Right lobe of liver (tissue), 4 donors: ENCODE measurements at regions not wholly inside any gene's neighbourhood (a gene's known extent, or its start where the extent isn't known, plus 50 kb on each side); places are given as distances from the start of the nearest gene placed in this dataset.

Experiments
- POLR2A ChIP-seq: fragments of 450-650 bp; IDR thresholded peaks from one replicate; pipeline ENCODE4 v1.6.1; 2017; ENCODE audit warnings: antibody characterized with exemption, mild to moderate bottlenecking
- TF ChIP-seq, protein P1 (sequence below), 4 donors: fragments of 200-600 bp in 3 of 4; fragments of 450-650 bp in 1 of 4; IDR thresholded peaks; one replicate each; pipeline versions ENCODE4 v1.5.1 to v1.8.0; 2016 to 2022; ENCODE audit warnings: antibody characterized with exemption in 4 of 4, mild to moderate bottlenecking in 2 of 4
- donor health status: DM: no; HTN: no; CAD: no.
- donor health status: DM: no; HTN: no; CAD: no.
- donor health status: DM: no; HTN: yes; CAD: no.

DNA sequence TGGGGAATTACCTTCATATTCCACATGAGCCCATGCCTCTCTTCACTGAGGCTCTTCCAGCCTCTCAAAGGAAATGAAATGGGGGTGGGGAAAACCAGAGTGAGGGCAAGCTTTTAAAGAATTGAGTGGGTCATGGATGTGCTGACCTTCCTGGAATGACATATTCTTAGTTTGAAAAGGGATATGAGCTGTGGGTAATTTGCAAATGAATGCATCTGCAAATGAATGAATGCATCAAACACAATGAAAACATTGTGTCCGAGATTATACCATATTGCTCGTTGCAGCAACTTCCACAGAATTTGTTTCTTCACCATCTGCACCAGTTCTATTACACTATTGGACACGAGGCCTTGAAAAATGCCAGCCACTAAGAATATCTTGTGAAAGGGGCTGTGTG lies 198.6 kb upstream of the CDH6 start:
- TF ChIP-seq, protein P1, sequence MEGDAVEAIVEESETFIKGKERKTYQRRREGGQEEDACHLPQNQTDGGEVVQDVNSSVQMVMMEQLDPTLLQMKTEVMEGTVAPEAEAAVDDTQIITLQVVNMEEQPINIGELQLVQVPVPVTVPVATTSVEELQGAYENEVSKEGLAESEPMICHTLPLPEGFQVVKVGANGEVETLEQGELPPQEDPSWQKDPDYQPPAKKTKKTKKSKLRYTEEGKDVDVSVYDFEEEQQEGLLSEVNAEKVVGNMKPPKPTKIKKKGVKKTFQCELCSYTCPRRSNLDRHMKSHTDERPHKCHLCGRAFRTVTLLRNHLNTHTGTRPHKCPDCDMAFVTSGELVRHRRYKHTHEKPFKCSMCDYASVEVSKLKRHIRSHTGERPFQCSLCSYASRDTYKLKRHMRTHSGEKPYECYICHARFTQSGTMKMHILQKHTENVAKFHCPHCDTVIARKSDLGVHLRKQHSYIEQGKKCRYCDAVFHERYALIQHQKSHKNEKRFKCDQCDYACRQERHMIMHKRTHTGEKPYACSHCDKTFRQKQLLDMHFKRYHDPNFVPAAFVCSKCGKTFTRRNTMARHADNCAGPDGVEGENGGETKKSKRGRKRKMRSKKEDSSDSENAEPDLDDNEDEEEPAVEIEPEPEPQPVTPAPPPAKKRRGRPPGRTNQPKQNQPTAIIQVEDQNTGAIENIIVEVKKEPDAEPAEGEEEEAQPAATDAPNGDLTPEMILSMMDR (IDR thresholded peaks at IDR 0.05) = no peak
- no peak for TF ChIP-seq POLR2A
